HepG2 (cell line): ENCODE measurements at regions not wholly inside any gene's neighbourhood (a gene's known extent, or its start where the extent isn't known, plus 50 kb on each side); places are given as distances from the start of the nearest gene placed in this dataset.

ENCODE experiments used
- ATAC-seq: fragments of 200-7000 bp; cut with Tn5 transposase; 3 replicates; pipeline ENCODE4 v1.9.1; 2020; ENCODE audit warnings: mild to moderate bottlenecking, moderate library complexity
- BruUV-seq: library from RNA; stranded (reverse); fragments of 400-500 nt; replicated peaks from 2 replicates; lab custom pipeline; 2021; lab: Mats Ljungman, UMichigan
- CTCF ChIA-PET: fragments of 300-600 bp; formaldehyde crosslinking; extraction: SDS; loops from one replicate; lab custom pipeline; 2021; ENCODE audit warnings: low total read pairs, inconsistent platforms, low intra/inter-chr PET ratio; lab: Yijun Ruan, JAX
- POLR2A ChIA-PET: fragments of 350-600 bp; sonication (Branson Sonifier 250); formaldehyde crosslinking; loops from one replicate; lab custom pipeline; 2020; ENCODE audit warnings: antibody characterized with exemption, inconsistent platforms; lab: Yijun Ruan, JAX
- DNase-seq: peaks from one replicate; pipeline ENCODE4 v3.0.0-alpha.2; 2015; ENCODE audit warnings: low spot score
- FAIRE-seq: peaks from 3 replicates; lab custom pipeline; 2011; peaks lifted over from hg19 to GRCh38; lab: Jason Lieb, UNC
- H2AFZ ChIP-seq: one replicate; pipeline ENCODE4 v1.6.1; 2011; ENCODE audit warnings: low read length, inconsistent platforms
- H3K27ac ChIP-seq: fragments of 300-600 bp; 3 replicates; pipeline ENCODE4 v1.8.0; 2011; ENCODE audit warnings: mixed run types, mild to moderate bottlenecking, mixed read lengths, low read length, inconsistent platforms; ENCODE audit not compliant: insufficient read depth; ENCODE audit errors: extremely low read length
- H3K27me3 ChIP-seq, 2 experiments: fragments of 200-600 bp in 1 of 2; 2 replicates in 1 of 2; 3 replicates in 1 of 2; pipeline versions ENCODE4 v1.6.0 to v1.8.0; 2011; ENCODE audit warnings: low read length in 2 of 2, mild to moderate bottlenecking in 2 of 2, moderate library complexity in 2 of 2, inconsistent platforms in 1 of 2; ENCODE audit not compliant: insufficient read depth in 2 of 2, control insufficient read depth in 1 of 2
- H3K36me3 ChIP-seq, 2 experiments: fragments of 200-600 bp in 1 of 2; replicated peaks in 1 of 2; 2 replicates in 1 of 2; 3 replicates in 1 of 2; pipeline versions ENCODE4 v1.5.1 to v1.8.0; 2011; ENCODE audit warnings: low read length in 2 of 2, inconsistent platforms in 1 of 2; ENCODE audit not compliant: insufficient read depth in 2 of 2, control insufficient read depth in 1 of 2
- H3K4me1 ChIP-seq: 2 replicates; pipeline ENCODE4 v1.5.1; 2012; ENCODE audit warnings: low read length, inconsistent platforms; ENCODE audit not compliant: insufficient read depth
- H3K4me2 ChIP-seq: 2 replicates; pipeline ENCODE4 v1.6.0; 2011; ENCODE audit warnings: low read depth, low read length, inconsistent platforms
- H3K4me3 ChIP-seq, 3 experiments: fragments of 200-600 bp in 1 of 3; sonication (generic), shearing (Covaris generic) in 1 of 3; replicated peaks in 1 of 3; 2 replicates each; pipeline ENCODE4 v1.5.1; 2011 to 2016; ENCODE audit warnings: low read length in 3 of 3, inconsistent platforms in 2 of 3, low read depth in 2 of 3, mild to moderate bottlenecking in 2 of 3, control low read depth in 1 of 3, mixed read lengths in 1 of 3; ENCODE audit not compliant: insufficient read depth in 1 of 3
- H3K79me2 ChIP-seq: one replicate; pipeline ENCODE4 v1.6.1; 2011; ENCODE audit warnings: low read length, inconsistent platforms; ENCODE audit not compliant: insufficient read depth
- H3K9ac ChIP-seq: 2 replicates; pipeline ENCODE4 v1.6.0; 2011; ENCODE audit warnings: mild to moderate bottlenecking, low read depth, low read length, inconsistent platforms; ENCODE audit not compliant: insufficient read depth
- H3K9me3 ChIP-seq: 2 replicates; pipeline ENCODE4 v1.5.1; 2012; ENCODE audit warnings: mild to moderate bottlenecking, low read length
- H4K20me1 ChIP-seq: 2 replicates; pipeline ENCODE4 v1.6.0; 2011; ENCODE audit warnings: inconsistent platforms, mild to moderate bottlenecking, low read length, moderate library complexity; ENCODE audit not compliant: insufficient read depth
- ARID4A ChIP-seq: sonication (generic); formaldehyde crosslinking; IDR thresholded peaks from 2 replicates; pipeline ENCODE4 v1.5.0; 2020; ENCODE audit warnings: mild to moderate bottlenecking, missing genetic modification reagents, borderline replicate concordance
- CENPX ChIP-seq: sonication (generic); formaldehyde crosslinking; IDR thresholded peaks from 2 replicates; pipeline ENCODE4 v1.9.0; 2021; ENCODE audit warnings: mild to moderate bottlenecking, missing genetic modification reagents, moderate library complexity
- HNRNPLL ChIP-seq: fragments of 200-400 bp; formaldehyde crosslinking; IDR thresholded peaks from 2 replicates; pipeline ENCODE4 v1.6.1; 2017; ENCODE audit warnings: mild to moderate bottlenecking, low read depth, low read length; ENCODE audit not compliant: poor library complexity, severe bottlenecking
- MAFF ChIP-seq: IDR thresholded peaks from 2 replicates; pipeline ENCODE4 v1.6.1; 2011; ENCODE audit warnings: low read depth, low read length, improper control_type of control experiment
- MAFK ChIP-seq, 2 experiments: IDR thresholded peaks in 1 of 2; conservative IDR thresholded peaks in 1 of 2; 2 replicates each; pipeline ENCODE4 v1.6.1; 2011; ENCODE audit warnings: improper control_type of control experiment in 2 of 2, low read length in 2 of 2
- MXD1 ChIP-seq: sonication (generic); formaldehyde crosslinking; IDR thresholded peaks from 2 replicates; pipeline ENCODE4 v1.4.0; 2020; ENCODE audit warnings: mild to moderate bottlenecking, missing genetic modification reagents
- THAP9 ChIP-seq: sonication (generic); formaldehyde crosslinking; IDR thresholded peaks from 2 replicates; pipeline ENCODE4; 2020; ENCODE audit warnings: missing genetic modification reagents, mild to moderate bottlenecking, borderline replicate concordance
- ZBTB7B ChIP-seq: sonication (generic); formaldehyde crosslinking; IDR thresholded peaks from 2 replicates; pipeline ENCODE4 v1.4.0; 2020; ENCODE audit warnings: missing genetic modification reagents
- ZNF124 ChIP-seq: sonication (generic); formaldehyde crosslinking; IDR thresholded peaks from 2 replicates; pipeline ENCODE4 v1.4.0; 2020; ENCODE audit warnings: missing genetic modification reagents
- WGBS: methylation state at CpG from one replicate; pipeline ENCODE4 v1.1.6; 2017; ENCODE audit warnings: low lambda C conversion rate; 5-methylcytosine and 5-hydroxymethylcytosine counted together
- in situ Hi-C: cut with HindIII; loops from 2 replicates; pipeline ENCODE4 v1.10.0; 2017; ENCODE audit warnings: low pct_unique_long_range_greater_than_20kb; ENCODE audit not compliant: extremely low pct_ligation_motif_present
- intact Hi-C: fragments of 100-400 bp; cut with micrococcal nuclease; formaldehyde crosslinking; loops from one replicate; pipeline ENCODE4 v1.10.0; 2022; ENCODE audit not compliant: unreplicated experiment

- FAIRE-seq (no peak), DNase-seq (no peak), ATAC-seq (no peak)
- intact Hi-C loops: loop anchor here (10.0 kb wide), 1 partner anchor 688 kb away; no protein-coding TSS in a partner anchor
- in situ Hi-C loops: no loop called here
- no peaks in the 10 kb centered on the region for H4K20me1 ChIP-seq
- H3K27ac ChIP-seq: no peak overlapping the region
- no peak overlapping the region for H2AFZ ChIP-seq
- peak; percentile 42; the same call in 1 of the 2 replicates for TF ChIP-seq MAFF
- peak in 1 of 2 experiments; percentile 73; a peak in 3 of 4 replicates for TF ChIP-seq MAFK (conservative IDR thresholded peaks at IDR 0.05 in 1 of 2, IDR thresholded peaks at IDR 0.05 in 1 of 2; ENCODE audit: low read length in 2 of 2)
- TF ChIP-seq THAP9: no peak
- 0% methylated on average over 4 of the region's 4 CpGs for WGBS
- no peak overlapping the region for H3K9ac ChIP-seq
- POLR2A ChIA-PET: no interaction called here
- H3K27me3 ChIP-seq: no peaks in the 10 kb centered on the region
- no peaks in the 10 kb centered on the region for H3K9me3 ChIP-seq
- no peaks in the 10 kb centered on the region for H3K4me1 ChIP-seq
- H3K4me2 ChIP-seq: no peak overlapping the region
- no peaks in the 10 kb centered on the region for H3K36me3 ChIP-seq
- no peaks in the 10 kb centered on the region for H3K79me2 ChIP-seq
- H3K4me3 ChIP-seq: no peak overlapping the region
- CTCF ChIA-PET: no interaction called here
- BruUV-seq: no TSS peak
Observed at GRCh38 chr18:38886861-38887670, 1321.5 kb upstream of the CELF4 start.

GRCh38 chr18:38886235-38886634 is 1320.6 kb upstream of the CELF4 start:
- WGBS: 46% methylated on average over 2 of the region's 2 CpGs
- Histone ChIP-seq H3K4me2 (no peak overlapping the region), H3K79me2 (no peaks in the 10 kb centered on the region), H3K27me3 (no peaks in the 10 kb centered on the region), H4K20me1 (no peaks in the 10 kb centered on the region), H3K4me1 (no peaks in the 10 kb centered on the region), H3K4me3 (no peak overlapping the region), H3K36me3 (no peaks in the 10 kb centered on the region), H3K27ac (no peak overlapping the region), H3K9ac (no peak overlapping the region), H2AFZ (no peak overlapping the region), H3K9me3 (no peaks in the 10 kb centered on the region)
- ATAC-seq (no peak), DNase-seq (no peak), FAIRE-seq (no peak)
- POLR2A ChIA-PET: no interaction called here
- in situ Hi-C loops (no loop called here), intact Hi-C loops (loop anchor here (10.0 kb wide), 1 partner anchor 689 kb away; no protein-coding TSS in a partner anchor)
- CTCF ChIA-PET: no interaction called here
- BruUV-seq: no TSS peak
- no peak for TF ChIP-seq HNRNPLL
- TF ChIP-seq ZBTB7B (CRISPR knock-in tag): no peak
- no peak for TF ChIP-seq ZNF124 (CRISPR knock-in tag)
- no peak for TF ChIP-seq ARID4A (CRISPR knock-in tag)
- no peak for TF ChIP-seq MXD1 (CRISPR knock-in tag)
- no peak for TF ChIP-seq CENPX
